Lower leg skin (tissue), 4 donors: ENCODE measurements at regions not wholly inside any gene's neighbourhood (a gene's known extent, or its start where the extent isn't known, plus 50 kb on each side); places are given as distances from the start of the nearest gene placed in this dataset.

Experiments
- DNase-seq, 2 donors: peaks; one replicate each; pipeline ENCODE4 v3.0.0-alpha.2; 2019; ENCODE audit warnings: low spot score in 2 of 2
- H3K4me3 ChIP-seq: fragments of 200-600 bp; sonication (generic); 2 replicates; pipeline ENCODE4 v1.5.1; 2017; ENCODE audit warnings: mild to moderate bottlenecking, low read depth; ENCODE audit not compliant: poor library complexity, severe bottlenecking
- CTCF ChIP-seq, 3 donors: fragments of 450-650 bp; IDR thresholded peaks; one replicate each; pipeline ENCODE4 v1.5.1; 2016; ENCODE audit warnings: antibody characterized with exemption in 3 of 3, mild to moderate bottlenecking in 3 of 3, moderate library complexity in 2 of 3
- POLR2A ChIP-seq, 2 donors: fragments of 450-650 bp; IDR thresholded peaks; one replicate each; pipeline ENCODE4 v1.6.1; 2016 to 2017; ENCODE audit warnings: antibody characterized with exemption in 2 of 2, mild to moderate bottlenecking in 1 of 2, moderate library complexity in 1 of 2
- WGBS, 2 donors: methylation state at CpG; one replicate each; pipeline ENCODE4 v1.1.5; 2018; 5-methylcytosine and 5-hydroxymethylcytosine counted together
- intact Hi-C: fragments of 100-400 bp; cut with DNase I; formaldehyde crosslinking; loops from one replicate; pipeline ENCODE4 v1.15.0; 2023; ENCODE audit warnings: low total_unique reads

DNA sequence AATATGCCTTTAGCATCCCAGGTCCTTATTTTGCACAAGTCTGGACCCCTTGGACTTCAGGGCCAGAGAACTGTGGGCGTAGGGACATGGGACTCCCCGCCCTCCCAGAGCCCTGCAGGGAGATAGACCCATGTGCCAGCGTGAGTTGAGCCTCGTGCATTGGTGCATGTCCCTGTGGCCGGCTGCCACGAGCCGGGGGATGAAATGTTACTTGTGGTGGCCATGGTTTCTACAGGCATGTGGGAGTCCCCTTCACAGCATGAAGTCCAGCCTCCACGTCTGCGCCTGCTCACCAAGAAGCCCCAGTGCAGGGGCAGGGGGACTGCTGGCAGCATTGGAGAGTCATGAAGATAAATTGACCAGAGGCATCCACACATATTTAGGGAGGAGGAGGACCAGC lies 470.0 kb downstream of the BCL11B start:
- DNase-seq = no peak
- 84 to 89% methylated on average over 9 of the region's 9 CpGs for WGBS, 2 donors
- TF ChIP-seq CTCF (IDR thresholded peaks at IDR 0.05) = no peak
- TF ChIP-seq POLR2A (IDR thresholded peaks at IDR 0.05) = no peak
- intact Hi-C loops = no loop called here
- H3K4me3 ChIP-seq = no peak overlapping the region

GRCh38 chr14:98803196-98803595 lies 468.8 kb downstream of the BCL11B start:
- 57 to 62% methylated on average over 5 of the region's 5 CpGs for WGBS, 2 donors
- TF ChIP-seq CTCF (IDR thresholded peaks at IDR 0.05) = no peak
- no peak for TF ChIP-seq POLR2A (IDR thresholded peaks at IDR 0.05)
- no peak overlapping the region for H3K4me3 ChIP-seq
- no peak for DNase-seq
- intact Hi-C loops = no loop called here

DNA sequence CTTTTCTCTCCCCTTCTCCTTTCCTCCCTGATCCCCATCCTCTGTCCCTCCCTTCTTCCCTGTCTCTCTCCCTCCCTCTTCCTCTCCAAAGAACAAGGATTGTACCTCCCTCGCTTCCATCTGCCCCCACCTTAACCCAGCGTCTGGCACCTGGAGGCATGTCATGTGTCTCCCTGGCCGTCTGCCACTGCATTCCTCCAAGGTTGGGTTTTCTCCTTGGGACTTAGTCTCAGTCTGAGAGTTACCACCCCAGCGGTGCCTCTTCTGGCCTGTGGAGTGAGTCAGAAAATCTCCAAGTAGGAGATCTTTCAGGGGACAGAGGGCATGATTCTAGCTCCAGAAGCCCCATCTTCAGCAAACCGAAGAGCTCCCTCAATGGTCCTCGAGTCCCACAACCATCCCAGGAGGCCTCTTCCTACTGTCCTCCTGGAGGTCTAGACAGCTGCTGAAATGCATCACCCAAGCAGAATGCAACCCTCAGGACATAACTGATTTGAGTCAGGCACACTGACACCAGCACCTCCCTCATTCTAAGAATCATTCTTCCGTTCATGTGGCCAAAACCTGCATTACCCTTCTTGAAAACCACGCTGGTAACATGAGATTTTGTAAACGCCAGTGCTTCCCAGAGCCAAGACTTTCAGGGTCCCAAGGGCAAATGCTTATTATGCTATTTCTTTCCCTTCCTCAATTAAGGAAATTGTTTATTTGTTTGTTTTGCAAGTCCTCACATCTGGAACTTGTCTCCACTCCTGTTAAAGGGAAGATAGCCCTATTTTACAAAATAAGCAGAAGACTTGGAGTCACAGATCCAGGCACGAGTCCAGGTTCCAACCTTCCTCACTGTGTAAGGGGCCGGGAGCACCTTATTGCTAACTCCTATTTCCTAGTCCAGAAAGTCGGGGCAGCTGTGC lies 463.2 kb downstream of the BCL11B start:
- no peak for DNase-seq
- H3K4me3 ChIP-seq = no peak overlapping the region
- TF ChIP-seq POLR2A (IDR thresholded peaks at IDR 0.05) (no peak), CTCF (IDR thresholded peaks at IDR 0.05) (no peak)
- 55 to 59% methylated on average over 12 of the region's 12 CpGs for WGBS, 2 donors
- intact Hi-C loops = no loop called here

DNA sequence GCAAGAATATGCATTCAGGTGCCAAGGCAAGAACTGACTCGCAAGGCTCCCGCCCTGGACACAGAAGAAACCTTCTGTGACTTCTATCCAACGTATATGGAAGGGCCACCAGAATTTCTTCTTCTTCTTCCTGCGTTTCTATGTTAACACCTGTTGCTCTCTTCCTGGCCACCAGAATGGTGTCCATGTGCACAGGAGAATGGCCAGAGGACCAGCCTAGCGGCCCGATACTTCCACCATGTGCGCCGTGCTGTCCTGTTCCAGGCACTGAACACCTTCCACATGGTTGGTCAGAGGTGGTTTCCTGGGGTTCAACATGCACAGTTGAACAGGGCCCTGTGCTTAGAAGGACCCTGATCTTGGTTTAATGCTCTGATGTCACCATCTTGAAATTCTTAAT lies 455.8 kb downstream of the BCL11B start:
- intact Hi-C loops = no loop called here
- H3K4me3 ChIP-seq = no peak overlapping the region
- no peak for DNase-seq
- 75% methylated on average over 8 of the region's 8 CpGs for WGBS, 2 donors
- TF ChIP-seq CTCF (IDR thresholded peaks at IDR 0.05) = no peak
- TF ChIP-seq POLR2A (IDR thresholded peaks at IDR 0.05) = no peak

DNA sequence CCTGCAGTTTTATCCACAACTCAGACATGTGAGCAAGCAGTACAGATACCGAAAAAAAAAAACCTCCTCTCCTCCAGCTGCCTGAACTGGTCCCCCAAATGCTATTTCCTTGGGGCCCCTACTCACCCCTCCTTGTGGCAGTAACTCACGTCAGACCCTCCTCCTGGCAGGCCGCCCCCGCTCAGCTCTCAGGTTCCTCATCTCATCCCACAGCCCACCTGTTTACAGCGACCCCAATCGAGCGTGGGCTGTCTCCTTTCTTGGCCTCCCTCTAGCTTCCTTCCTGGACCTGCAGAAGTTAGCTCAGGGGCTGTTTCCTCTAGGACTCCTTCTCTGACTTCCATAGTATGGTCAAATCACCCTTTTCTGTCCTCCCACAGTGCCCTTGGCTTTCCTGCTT lies 455.3 kb downstream of the BCL11B start:
- no peak overlapping the region for H3K4me3 ChIP-seq
- WGBS, 2 donors = 78 to 79% methylated on average over 7 of the region's 7 CpGs
- TF ChIP-seq CTCF (IDR thresholded peaks at IDR 0.05) = no peak
- intact Hi-C loops = no loop called here
- no peak for DNase-seq
